Heart right ventricle (tissue), 16 donors: ENCODE measurements at regions not wholly inside any gene's neighbourhood (a gene's known extent, or its start where the extent isn't known, plus 50 kb on each side); places are given as distances from the start of the nearest gene placed in this dataset.

ENCODE experiments used
- ATAC-seq, 8 donors: fragments of 200-7000 bp; cut with Tn5 transposase; one replicate each; pipeline ENCODE4 v1.9.1; 2020; ENCODE audit warnings: mild to moderate bottlenecking in 8 of 8, moderate library complexity in 8 of 8, moderate number of reproducible peaks in 1 of 8
- DNase-seq, 2 donors: peaks; one replicate each; pipeline ENCODE4 v3.0.0-alpha.2; 2020
- H3K27ac ChIP-seq, 10 donors: fragments of 200-600 bp; sonication (generic) in 2 of 10; one replicate each; pipeline versions ENCODE4 v1.5.0 to v1.8.0; 2020 to 2022; ENCODE audit warnings: mild to moderate bottlenecking in 3 of 10
- H3K27me3 ChIP-seq, 7 donors: fragments of 200-600 bp; one replicate each; pipeline ENCODE4 v1.8.0; 2021 to 2022; ENCODE audit warnings: mild to moderate bottlenecking in 2 of 7
- H3K36me3 ChIP-seq, 9 donors: fragments of 200-600 bp; sonication (generic) in 1 of 9; one replicate each; pipeline versions ENCODE4 v1.5.0 to v1.8.0; 2020 to 2022; ENCODE audit warnings: mild to moderate bottlenecking in 2 of 9
- H3K4me1 ChIP-seq, 9 donors: fragments of 200-600 bp; sonication (generic) in 1 of 9; one replicate each; pipeline versions ENCODE4 v1.5.0 to v1.8.0; 2020 to 2022; ENCODE audit warnings: mild to moderate bottlenecking in 4 of 9
- H3K4me3 ChIP-seq, 10 donors: fragments of 200-600 bp; sonication (generic) in 2 of 10; one replicate each; pipeline versions ENCODE4 v1.5.0 to v1.8.0; 2020 to 2022; ENCODE audit warnings: mild to moderate bottlenecking in 7 of 10, moderate library complexity in 2 of 10
- H3K9me3 ChIP-seq, 11 donors: fragments of 200-600 bp in 10 of 11; sonication (generic) in 2 of 11; one replicate each; pipeline versions ENCODE4 v1.5.0 to v1.8.0; 2013 to 2022; ENCODE audit warnings: mild to moderate bottlenecking in 2 of 11, control low read depth in 1 of 11, moderate library complexity in 1 of 11
- WGBS, 2 donors: extraction: QIAGEN DNeasy Blood & Tissue Kit; methylation state at CpG; one replicate each; pipeline ENCODE4 v1.1.7; 2013; ENCODE audit warnings: inconsistent platforms in 1 of 2; 5-methylcytosine and 5-hydroxymethylcytosine counted together
- intact Hi-C, 10 donors: fragments of 100-400 bp; cut with DNase I; formaldehyde crosslinking; loops; one replicate each; pipeline versions ENCODE4 v1.11.1 to v1.14.2; 2022
- TF ChIP-seq, protein P1 (sequence below), 9 donors: fragments of 200-600 bp; sonication (generic) in 2 of 9; IDR thresholded peaks; one replicate each; pipeline versions ENCODE4 v1.5.0 to v1.8.0; 2021 to 2022; ENCODE audit warnings: antibody characterized with exemption in 9 of 9, mild to moderate bottlenecking in 5 of 9, moderate library complexity in 1 of 9
- donor health status: Arrhythmogenic right ventricular cardiomyopathy.
- donor health status: ischemic (EF 13 %, LVEDD 7.1; RV severe dilation, severe dysfunction).
- donor health status: healthy with polysubstance abuse.
- donor health status: DM: no; HTN: yes; CAD: no.
- donor health status: DM: no; HTN: no; CAD: no.
- donor health status: ischemic (EF 25% LVEDD 6.9; RV normal size, moderate dysfunction).
- donor health status: ischemic (EF 25% LVEDD 5.7; RV mildly dilated, moderate dysfunction).
- donor health status: healthy.
- donor health status: DM: yes; HTN: yes; CAD: no.
- donor health status: Ischemic cardiomyopathy.
- donor health status: ischemic (EF 35%, LVEDD 5.7; RV mildly dilated, moderate dysfunction).
- donor health status: nonischemic (EF 11% LVEDD 7.7; RV severe dilation, severe dysfunction).
- donor health status: DM: yes; HTN: yes; CAD: no.
- donor health status: PGD.
- donor health status: ischemic (EF 29% LVEDD 5.4; RV normal size, mild dysfunction).
- donor health status: nonischemic (EF 23%, LVEDD 6.1; RV moderate dilation, normal function).

DNA sequence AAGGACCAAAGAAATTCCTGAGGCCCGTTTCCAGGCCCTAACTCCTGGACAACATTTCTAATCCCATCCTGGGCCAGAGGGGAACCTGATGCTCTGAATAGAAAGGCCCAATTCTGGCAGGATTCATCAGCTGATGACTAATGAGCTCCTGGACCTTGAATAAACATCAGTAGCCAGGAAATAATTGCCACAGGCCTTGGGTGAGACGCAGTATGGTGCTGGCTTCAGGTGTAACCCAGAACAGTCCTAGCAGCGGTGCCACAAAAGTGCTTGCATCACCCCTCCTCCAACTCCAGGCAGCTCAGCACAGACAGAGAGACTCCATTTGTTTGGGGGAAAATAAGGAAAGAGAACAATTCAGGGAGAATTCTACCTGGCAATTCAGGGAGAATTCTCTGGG lies 184.7 kb upstream of the POU1F1 start:
- Histone ChIP-seq H3K36me3 (no peaks in the 10 kb centered on the region), H3K27me3 (no peaks in the 10 kb centered on the region), H3K27ac (no peak overlapping the region), H3K9me3 (peaks cover 0 to 10% (median 4%) of the 10 kb centered on the region in 11 donors), H3K4me1 (no peaks in the 10 kb centered on the region), H3K4me3 (no peak overlapping the region)
- WGBS, 2 donors, result 63 to 70% methylated on average over 3 of the region's 3 CpGs
- DNase-seq (no peak), ATAC-seq (no peak)
- intact Hi-C loops, result no loop called here
- TF ChIP-seq, protein P1, sequence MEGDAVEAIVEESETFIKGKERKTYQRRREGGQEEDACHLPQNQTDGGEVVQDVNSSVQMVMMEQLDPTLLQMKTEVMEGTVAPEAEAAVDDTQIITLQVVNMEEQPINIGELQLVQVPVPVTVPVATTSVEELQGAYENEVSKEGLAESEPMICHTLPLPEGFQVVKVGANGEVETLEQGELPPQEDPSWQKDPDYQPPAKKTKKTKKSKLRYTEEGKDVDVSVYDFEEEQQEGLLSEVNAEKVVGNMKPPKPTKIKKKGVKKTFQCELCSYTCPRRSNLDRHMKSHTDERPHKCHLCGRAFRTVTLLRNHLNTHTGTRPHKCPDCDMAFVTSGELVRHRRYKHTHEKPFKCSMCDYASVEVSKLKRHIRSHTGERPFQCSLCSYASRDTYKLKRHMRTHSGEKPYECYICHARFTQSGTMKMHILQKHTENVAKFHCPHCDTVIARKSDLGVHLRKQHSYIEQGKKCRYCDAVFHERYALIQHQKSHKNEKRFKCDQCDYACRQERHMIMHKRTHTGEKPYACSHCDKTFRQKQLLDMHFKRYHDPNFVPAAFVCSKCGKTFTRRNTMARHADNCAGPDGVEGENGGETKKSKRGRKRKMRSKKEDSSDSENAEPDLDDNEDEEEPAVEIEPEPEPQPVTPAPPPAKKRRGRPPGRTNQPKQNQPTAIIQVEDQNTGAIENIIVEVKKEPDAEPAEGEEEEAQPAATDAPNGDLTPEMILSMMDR (IDR thresholded peaks at IDR 0.05), result no peak

DNA sequence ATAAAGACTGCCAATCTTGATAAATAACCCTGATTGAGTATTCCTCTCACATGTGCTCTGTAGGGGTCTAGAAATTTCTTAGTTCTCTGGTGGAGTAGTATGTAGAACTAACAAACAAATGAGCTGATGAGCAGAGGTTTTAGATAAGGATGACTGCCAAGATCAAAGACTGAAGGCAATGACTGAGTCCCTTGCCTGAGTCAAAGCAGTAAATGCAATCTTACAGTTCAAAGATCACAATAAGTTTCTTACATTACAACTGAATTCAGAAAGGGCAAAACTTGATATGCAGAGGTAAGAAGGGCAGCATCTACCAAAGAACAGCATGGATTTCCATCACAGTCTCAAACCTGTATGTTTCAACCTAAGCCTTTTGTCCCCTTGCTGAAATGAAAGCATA lies 172.2 kb upstream of the POU1F1 start:
- Histone ChIP-seq H3K9me3 (peaks cover 0 to 28% (median 5%) of the 10 kb centered on the region in 11 donors), H3K4me3 (no peak overlapping the region), H3K27me3 (no peaks in the 10 kb centered on the region), H3K36me3 (no peaks in the 10 kb centered on the region), H3K4me1 (no peaks in the 10 kb centered on the region), H3K27ac (no peak overlapping the region)
- ATAC-seq (no peak), DNase-seq (no peak)
- TF ChIP-seq, protein P1 (IDR thresholded peaks at IDR 0.05), result no peak
- intact Hi-C loops, result loop anchor here in 1 of 10 donors (10.0 kb wide), 1 partner anchor 156 kb away; no protein-coding TSS in a partner anchor

DNA sequence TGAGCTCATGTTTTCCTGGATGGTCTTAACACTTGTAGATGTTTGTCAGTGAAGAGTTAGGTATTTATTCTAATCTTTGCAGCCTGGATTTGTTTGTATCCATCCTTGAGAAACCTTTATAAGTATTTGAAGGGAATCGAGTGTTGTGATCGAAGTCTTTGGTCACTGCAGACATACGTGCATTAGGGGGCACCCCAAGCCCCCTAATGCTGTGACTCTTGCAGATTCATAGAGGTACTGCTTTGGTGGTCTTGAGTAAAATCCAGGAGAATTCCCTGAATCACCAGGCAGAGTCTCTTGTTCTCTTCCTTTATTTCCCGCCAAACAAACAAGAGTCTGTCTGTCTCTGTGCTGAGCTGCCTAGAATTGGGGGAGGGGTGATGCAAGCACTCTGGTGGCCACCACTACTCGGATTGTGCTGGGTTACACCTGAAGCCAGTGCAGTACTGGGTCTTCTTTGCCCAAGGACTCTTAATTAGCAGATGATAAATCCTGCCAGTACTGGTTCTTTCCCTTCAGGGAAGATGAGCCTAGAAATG lies 170.5 kb upstream of the POU1F1 start:
- no peaks in the 10 kb centered on the region for H3K4me1 ChIP-seq
- no peaks in the 10 kb centered on the region for H3K27me3 ChIP-seq
- ATAC-seq (no peak), DNase-seq (no peak)
- intact Hi-C loops, result loop anchor here in 1 of 10 donors (10.0 kb wide), 1 partner anchor 158 kb away; no protein-coding TSS in a partner anchor
- TF ChIP-seq, protein P1 (IDR thresholded peaks at IDR 0.05), result no peak
- no peak overlapping the region for H3K4me3 ChIP-seq
- WGBS, 2 donors, result 58% methylated on average over 5 of the region's 5 CpGs
- H3K9me3 ChIP-seq, result peaks cover 0 to 28% (median 5%) of the 10 kb centered on the region in 11 donors
- no peak overlapping the region for H3K27ac ChIP-seq
- H3K36me3 ChIP-seq, result no peaks in the 10 kb centered on the region

DNA sequence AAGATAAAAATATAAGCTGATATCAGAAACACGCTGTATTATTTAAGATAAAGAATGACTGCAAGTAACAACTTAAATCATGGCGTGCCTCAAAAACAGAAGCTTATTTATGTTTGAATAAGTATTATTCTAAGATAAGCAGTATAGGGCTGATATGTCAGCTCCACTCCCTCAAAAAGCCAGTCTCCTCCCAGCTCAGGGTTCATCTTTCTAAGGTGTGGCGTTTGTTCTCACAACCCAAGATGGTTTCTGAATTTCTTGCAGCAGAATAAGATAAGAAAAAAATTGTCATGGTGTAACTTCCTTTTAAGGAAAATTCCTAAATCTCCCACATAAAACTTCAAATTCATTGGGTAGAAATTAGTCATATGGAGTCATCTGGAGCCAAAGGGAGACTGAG lies 166.1 kb upstream of the POU1F1 start:
- H3K36me3 ChIP-seq, result no peaks in the 10 kb centered on the region
- DNase-seq (no peak), ATAC-seq (no peak)
- intact Hi-C loops, result loop anchor here in 1 of 10 donors (10.0 kb wide), 1 partner anchor 162 kb away; no protein-coding TSS in a partner anchor
- TF ChIP-seq, protein P1 (IDR thresholded peaks at IDR 0.05), result no peak
- 57 to 70% methylated on average over 3 of the region's 3 CpGs for WGBS, 2 donors
- H3K4me1 ChIP-seq, result no peaks in the 10 kb centered on the region
- no peak overlapping the region for H3K27ac ChIP-seq
- peaks cover 0 to 19% (median 5%) of the 10 kb centered on the region in 11 donors for H3K9me3 ChIP-seq
- no peaks in the 10 kb centered on the region for H3K27me3 ChIP-seq
- no peak overlapping the region for H3K4me3 ChIP-seq
